GM10266 (cell line): ENCODE measurements at regions not wholly inside any gene's neighbourhood (a gene's known extent, or its start where the extent isn't known, plus 50 kb on each side); places are given as distances from the start of the nearest gene placed in this dataset.

Source experiments
- DNase-seq: peaks from one replicate; pipeline ENCODE4 v3.0.0; 2012; ENCODE audit errors: extremely low spot score
- TF ChIP-seq, protein P1 (sequence below): IDR thresholded peaks from 2 replicates; pipeline ENCODE4 v1.5.1; 2012; ENCODE audit warnings: mild to moderate bottlenecking, low read depth; ENCODE audit not compliant: control insufficient read depth, insufficient read depth; ENCODE audit errors: missing control alignments

DNA sequence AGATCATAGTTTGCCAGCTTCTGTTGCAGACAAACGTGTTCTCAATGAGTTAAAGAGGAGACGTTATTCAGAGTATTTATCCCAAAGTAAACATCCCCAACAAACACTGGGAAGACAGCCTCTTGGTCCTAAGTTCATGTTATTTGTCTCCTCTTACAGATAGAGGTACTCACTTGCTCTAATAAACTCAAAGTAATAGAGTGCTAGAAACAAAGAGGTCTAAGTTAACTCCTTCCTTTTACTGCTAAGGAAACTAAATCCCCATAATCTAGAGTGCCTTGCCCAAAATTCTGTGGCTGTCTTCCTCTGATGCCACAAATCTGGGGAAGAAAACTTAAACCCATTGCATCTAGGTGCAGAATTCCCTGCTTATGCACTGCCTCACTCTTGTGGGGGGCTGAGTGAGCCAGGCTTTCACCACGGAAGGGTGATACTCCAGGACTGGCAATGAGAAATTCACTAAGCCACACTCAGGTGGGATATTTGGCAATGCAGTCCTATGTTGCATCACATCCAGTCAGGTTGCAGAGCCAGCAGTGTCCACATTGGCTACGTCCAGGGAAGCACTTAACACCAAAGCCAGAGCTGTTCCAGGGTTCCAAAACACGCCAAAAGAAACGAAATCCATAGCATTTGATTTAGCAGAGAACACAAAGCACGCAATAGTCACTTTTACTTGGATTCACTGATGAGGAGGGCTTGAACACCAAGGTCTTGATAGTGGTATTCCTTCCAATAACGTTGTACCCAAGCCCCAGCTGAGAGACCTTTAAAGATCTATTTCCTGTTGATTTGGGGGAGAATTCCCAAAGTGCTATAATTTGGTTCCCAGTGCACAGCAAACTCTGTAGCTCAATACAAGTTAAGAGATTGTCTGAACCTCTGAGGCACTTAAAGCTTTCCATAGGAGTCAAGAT, 81.0 kb upstream of the FOXQ1 start:
- TF ChIP-seq, protein P1, sequence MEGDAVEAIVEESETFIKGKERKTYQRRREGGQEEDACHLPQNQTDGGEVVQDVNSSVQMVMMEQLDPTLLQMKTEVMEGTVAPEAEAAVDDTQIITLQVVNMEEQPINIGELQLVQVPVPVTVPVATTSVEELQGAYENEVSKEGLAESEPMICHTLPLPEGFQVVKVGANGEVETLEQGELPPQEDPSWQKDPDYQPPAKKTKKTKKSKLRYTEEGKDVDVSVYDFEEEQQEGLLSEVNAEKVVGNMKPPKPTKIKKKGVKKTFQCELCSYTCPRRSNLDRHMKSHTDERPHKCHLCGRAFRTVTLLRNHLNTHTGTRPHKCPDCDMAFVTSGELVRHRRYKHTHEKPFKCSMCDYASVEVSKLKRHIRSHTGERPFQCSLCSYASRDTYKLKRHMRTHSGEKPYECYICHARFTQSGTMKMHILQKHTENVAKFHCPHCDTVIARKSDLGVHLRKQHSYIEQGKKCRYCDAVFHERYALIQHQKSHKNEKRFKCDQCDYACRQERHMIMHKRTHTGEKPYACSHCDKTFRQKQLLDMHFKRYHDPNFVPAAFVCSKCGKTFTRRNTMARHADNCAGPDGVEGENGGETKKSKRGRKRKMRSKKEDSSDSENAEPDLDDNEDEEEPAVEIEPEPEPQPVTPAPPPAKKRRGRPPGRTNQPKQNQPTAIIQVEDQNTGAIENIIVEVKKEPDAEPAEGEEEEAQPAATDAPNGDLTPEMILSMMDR: no peak
- no peak for DNase-seq

DNA sequence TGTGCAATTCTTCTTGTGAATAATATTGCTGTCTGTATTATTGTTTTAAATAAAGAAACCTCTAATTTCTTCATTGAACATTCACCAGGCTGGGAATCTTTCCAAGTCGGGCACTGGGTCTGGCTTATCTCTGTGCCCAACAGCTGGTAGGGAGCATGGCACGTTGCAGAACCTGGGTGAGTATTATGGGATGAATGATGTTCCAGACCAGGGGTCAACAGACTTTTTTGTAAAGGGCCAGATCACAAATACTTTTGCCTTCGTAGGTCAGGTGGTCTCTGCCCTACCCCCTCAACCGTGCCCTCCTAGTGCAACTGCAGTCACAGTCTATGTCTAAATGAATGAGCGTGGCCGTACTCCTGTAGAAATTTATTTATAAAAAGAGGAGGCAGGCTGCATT, 81.6 kb upstream of the FOXQ1 start:
- no peak for DNase-seq
- TF ChIP-seq, protein P1: no peak

DNA sequence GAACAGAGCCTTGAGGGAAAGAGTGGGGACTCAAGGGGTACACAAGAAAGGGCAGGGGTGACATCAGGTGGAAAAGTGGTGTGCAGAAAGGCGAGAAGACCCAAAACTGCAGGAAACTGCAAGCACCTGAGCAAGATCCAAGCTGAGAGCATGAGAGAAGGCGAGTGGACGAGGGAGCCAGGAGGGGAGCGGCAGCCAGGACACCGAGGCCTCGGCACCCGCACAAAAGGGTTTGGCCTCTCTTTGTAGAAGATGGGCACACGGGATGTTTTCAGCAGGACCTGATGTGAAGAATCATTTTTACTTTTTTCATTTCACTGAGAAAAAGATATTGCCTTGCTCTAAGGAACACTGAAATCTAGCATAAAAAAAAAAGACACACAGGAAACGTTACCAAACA, 82.1 kb upstream of the FOXQ1 start:
- TF ChIP-seq, protein P1: no peak
- no peak for DNase-seq

DNA sequence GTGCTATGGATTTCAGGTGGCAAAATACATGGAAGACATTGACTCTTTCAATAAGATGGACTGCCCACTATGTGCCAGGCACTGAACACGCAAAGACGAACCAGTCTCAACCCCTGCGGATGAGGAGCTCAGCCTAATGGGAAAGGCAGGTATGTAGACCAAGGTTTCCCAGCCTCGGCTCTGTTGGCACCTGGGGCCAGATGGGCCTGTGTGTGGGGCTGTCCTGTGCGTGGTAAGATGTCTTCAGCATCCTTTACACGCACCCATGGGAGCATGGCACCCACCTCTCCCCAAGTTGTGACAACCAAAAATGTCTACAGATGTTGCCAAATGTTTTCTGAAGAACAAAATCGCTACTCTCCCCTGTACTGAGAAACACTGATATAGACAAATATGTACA, 82.6 kb upstream of the FOXQ1 start:
- DNase-seq: no peak
- TF ChIP-seq, protein P1: no peak

DNA sequence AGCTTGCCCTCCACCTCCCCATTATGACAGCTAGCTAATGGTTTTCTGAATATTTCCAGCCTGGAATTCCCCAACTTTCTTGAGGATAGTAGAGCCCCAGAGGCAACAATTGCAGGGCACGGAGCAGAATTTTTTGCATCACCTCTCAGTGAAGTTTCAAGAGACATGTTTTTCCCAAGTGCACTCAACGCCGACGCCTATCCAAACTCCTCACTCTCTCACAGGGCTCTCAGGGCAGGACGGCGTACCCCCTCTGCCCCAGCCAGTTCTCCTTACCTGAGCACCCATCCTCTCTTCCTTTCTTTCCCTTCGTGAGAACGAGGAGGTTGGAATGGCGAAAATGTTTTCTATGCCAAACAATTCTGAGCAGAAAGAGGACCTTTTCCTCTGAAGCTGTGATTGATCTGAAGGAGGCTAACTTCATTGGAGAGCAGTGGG, 83.1 kb upstream of the FOXQ1 start:
- no peak for DNase-seq
- TF ChIP-seq, protein P1: no peak

DNA sequence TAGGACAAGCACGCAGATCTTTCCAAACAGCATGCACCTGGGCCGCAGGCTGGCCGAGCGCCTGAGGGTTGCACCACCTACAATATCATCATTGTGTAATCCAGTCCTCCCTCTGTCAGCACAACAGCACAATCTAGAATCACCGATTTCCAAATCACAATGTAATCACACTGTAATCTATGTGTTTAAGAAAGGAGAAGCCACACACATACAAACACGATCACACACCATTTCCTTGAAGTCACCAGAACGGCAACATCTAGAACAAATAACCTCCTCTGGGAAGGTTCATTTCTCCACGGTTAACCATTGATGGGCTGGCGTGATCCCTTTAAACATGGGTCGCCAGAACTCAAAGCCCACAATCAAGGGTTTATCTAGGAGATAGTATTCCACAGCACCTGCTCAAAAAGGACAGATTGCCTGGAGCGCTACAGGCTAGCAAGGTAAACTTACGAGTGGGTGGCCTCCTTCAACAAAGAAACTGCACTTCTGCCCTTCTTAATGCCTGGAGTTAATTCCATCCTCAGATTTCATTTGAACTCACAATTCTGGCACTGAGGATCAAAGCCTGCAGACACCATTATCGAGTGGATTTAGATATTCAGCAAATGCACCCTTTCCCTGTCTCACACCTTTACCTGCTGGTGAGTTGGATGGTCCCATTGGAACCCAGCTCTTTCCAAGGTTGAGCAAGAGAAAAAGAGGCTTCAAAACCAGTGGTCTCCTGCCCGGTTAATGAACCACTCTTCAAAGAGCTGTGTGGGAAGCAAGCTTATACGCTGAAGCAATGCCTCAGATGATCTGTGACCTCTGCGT, 83.8 kb upstream of the FOXQ1 start:
- TF ChIP-seq, protein P1: no peak
- DNase-seq: no peak

DNA sequence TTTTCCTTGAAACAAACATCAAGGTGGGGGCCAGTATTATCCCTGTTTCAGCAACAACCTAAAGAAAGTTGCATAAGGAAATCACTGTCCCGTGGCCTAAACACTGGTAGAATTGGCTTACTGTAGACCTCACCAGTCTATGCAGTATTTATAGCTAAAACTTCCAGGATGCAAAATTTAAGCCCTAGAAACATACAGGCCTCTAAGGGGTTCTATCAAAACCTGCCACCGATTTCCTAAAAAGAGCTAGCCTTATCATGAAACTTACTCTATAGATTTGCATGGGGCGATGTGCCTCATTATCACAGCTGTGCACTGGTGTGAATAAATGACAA, 84.3 kb upstream of the FOXQ1 start:
- no peak for DNase-seq
- TF ChIP-seq, protein P1: no peak
